Heart left ventricle (tissue), 16 donors: ENCODE measurements at regions not wholly inside any gene's neighbourhood (a gene's known extent, or its start where the extent isn't known, plus 50 kb on each side); places are given as distances from the start of the nearest gene placed in this dataset.

Experiments
- ATAC-seq, 4 donors: fragments of 200-7000 bp; cut with Tn5 transposase; one replicate each; pipeline ENCODE4 v1.9.1; 2020 to 2022; ENCODE audit warnings: moderate library complexity in 4 of 4, mild to moderate bottlenecking in 3 of 4, moderate number of reproducible peaks in 1 of 4
- DNase-seq, 5 donors: peaks; one replicate each; pipeline ENCODE4 v3.0.0-alpha.2; 2020
- H3K27ac ChIP-seq, 12 donors: fragments of 200-600 bp; sonication (generic) in 4 of 12; one replicate each; pipeline versions ENCODE4 v1.5.0 to v1.8.0; 2016 to 2022; ENCODE audit warnings: mild to moderate bottlenecking in 2 of 12
- H3K27me3 ChIP-seq, 9 donors: fragments of 200-600 bp; sonication (generic) in 2 of 9; one replicate each; pipeline versions ENCODE4 v1.5.1 to v1.8.0; 2016 to 2022; ENCODE audit warnings: mild to moderate bottlenecking in 3 of 9
- H3K36me3 ChIP-seq, 9 donors: fragments of 200-600 bp; sonication (generic) in 2 of 9; one replicate each; pipeline versions ENCODE4 v1.5.0 to v1.8.0; 2018 to 2022; ENCODE audit warnings: mild to moderate bottlenecking in 2 of 9
- H3K4me1 ChIP-seq, 12 donors: fragments of 200-600 bp; sonication (generic) in 4 of 12; one replicate each; pipeline versions ENCODE4 v1.5.0 to v1.8.0; 2016 to 2022; ENCODE audit warnings: mild to moderate bottlenecking in 3 of 12
- H3K4me3 ChIP-seq, 12 donors: fragments of 200-600 bp; sonication (generic) in 4 of 12; one replicate each; pipeline versions ENCODE4 v1.5.0 to v1.8.0; 2017 to 2022; ENCODE audit warnings: mild to moderate bottlenecking in 9 of 12, moderate library complexity in 4 of 12
- H3K9me3 ChIP-seq, 12 donors: fragments of 200-600 bp; sonication (generic) in 4 of 12; one replicate each; pipeline versions ENCODE4 v1.5.0 to v1.8.0; 2016 to 2022; ENCODE audit warnings: mild to moderate bottlenecking in 1 of 12
- CTCF ChIP-seq, 12 donors: fragments of 200-600 bp; sonication (generic) in 4 of 12; IDR thresholded peaks; one replicate each; pipeline versions ENCODE4 v1.5.0 to v1.8.0; 2018 to 2022; ENCODE audit warnings: antibody characterized with exemption in 12 of 12, mild to moderate bottlenecking in 5 of 12
- POLR2A ChIP-seq, 2 donors: fragments of 450-650 bp; IDR thresholded peaks; one replicate each; pipeline ENCODE4 v1.6.1; 2017; ENCODE audit warnings: antibody characterized with exemption in 2 of 2, mild to moderate bottlenecking in 2 of 2, moderate library complexity in 2 of 2
- WGBS, 4 donors: extraction: QIAGEN DNeasy Blood & Tissue Kit in 2 of 4; methylation state at CpG; one replicate each; pipeline versions ENCODE4 v1.1.5 to v1.1.7; 2013 to 2018; 5-methylcytosine and 5-hydroxymethylcytosine counted together
- intact Hi-C, 10 donors: fragments of 100-400 bp; cut with DNase I; formaldehyde crosslinking; loops; one replicate each; pipeline versions ENCODE4 v1.11.1 to v1.14.2; 2022
- donor health status: ischemic (EF 13 %, LVEDD 7.1; RV severe dilation, severe dysfunction).
- donor health status: healthy with polysubstance abuse.
- donor health status: DM: no; HTN: yes; CAD: no.
- donor health status: DM: no; HTN: no; CAD: no.
- donor health status: ischemic (EF 25% LVEDD 6.9; RV normal size, moderate dysfunction).
- donor health status: ischemic (EF 25% LVEDD 5.7; RV mildly dilated, moderate dysfunction).
- donor health status: healthy.
- donor health status: DM: yes; HTN: yes; CAD: no.
- donor health status: ischemic (EF 35%, LVEDD 5.7; RV mildly dilated, moderate dysfunction).
- donor health status: nonischemic (EF 11% LVEDD 7.7; RV severe dilation, severe dysfunction).
- donor health status: DM: yes; HTN: yes; CAD: no.
- donor health status: PGD.
- donor health status: ischemic (EF 29% LVEDD 5.4; RV normal size, mild dysfunction).
- donor health status: nonischemic (EF 23%, LVEDD 6.1; RV moderate dilation, normal function).

- TF ChIP-seq POLR2A (IDR thresholded peaks at IDR 0.05) (no peak), CTCF (IDR thresholded peaks at IDR 0.05) (no peak)
- intact Hi-C loops: no loop called here
- ATAC-seq: no peak
- no peaks in the 10 kb centered on the region for H3K9me3 ChIP-seq
- peaks cover 0 to 10% (median 0%) of the 10 kb centered on the region in 9 donors for H3K27me3 ChIP-seq
- H3K36me3 ChIP-seq: no peaks in the 10 kb centered on the region
- WGBS, 4 donors: 47 to 61% (median 60%) methylated on average over 19 to 20 of the region's 20 CpGs
- no peak overlapping the region for H3K27ac ChIP-seq
- peaks cover 0 to 6% (median 0%) of the 10 kb centered on the region in 12 donors for H3K4me1 ChIP-seq
- no peak for DNase-seq
- H3K4me3 ChIP-seq: no peak overlapping the region
Observed at GRCh38 chr20:60485012-60485760, 527.0 kb downstream of the CDH26 start.

- H3K27me3 ChIP-seq: peaks cover 0 to 8% (median 0%) of the 10 kb centered on the region in 9 donors
- ATAC-seq (no peak), DNase-seq (no peak)
- TF ChIP-seq POLR2A (IDR thresholded peaks at IDR 0.05) (no peak), CTCF (IDR thresholded peaks at IDR 0.05) (no peak)
- H3K27ac ChIP-seq: no peak overlapping the region
- H3K9me3 ChIP-seq: no peaks in the 10 kb centered on the region
- no peak overlapping the region for H3K4me3 ChIP-seq
- H3K36me3 ChIP-seq: no peaks in the 10 kb centered on the region
- intact Hi-C loops: no loop called here
- H3K4me1 ChIP-seq: peaks cover 0 to 6% (median 0%) of the 10 kb centered on the region in 12 donors
- WGBS, 4 donors: 48 to 79% (median 63%) methylated on average over 10 of the region's 10 CpGs
Observed at GRCh38 chr20:60486315-60486714, 528.1 kb downstream of the CDH26 start.

GRCh38 chr20:60486937-60487336, 528.7 kb downstream of the CDH26 start:
- ATAC-seq (no peak), DNase-seq (no peak)
- Histone ChIP-seq H3K27me3 (peaks cover 0 to 7% (median 0%) of the 10 kb centered on the region in 9 donors), H3K4me1 (peaks cover 0 to 3% (median 0%) of the 10 kb centered on the region in 12 donors), H3K9me3 (no peaks in the 10 kb centered on the region), H3K4me3 (no peak overlapping the region), H3K36me3 (no peaks in the 10 kb centered on the region), H3K27ac (no peak overlapping the region)
- TF ChIP-seq CTCF (IDR thresholded peaks at IDR 0.05) (no peak), POLR2A (IDR thresholded peaks at IDR 0.05) (no peak)
- 92 to 97% (median 93%) methylated on average over 8 of the region's 8 CpGs for WGBS, 4 donors
- intact Hi-C loops: no loop called here

- H3K9me3 ChIP-seq: no peaks in the 10 kb centered on the region
- DNase-seq (no peak), ATAC-seq (no peak)
- no peaks in the 10 kb centered on the region for H3K4me1 ChIP-seq
- H3K4me3 ChIP-seq: no peak overlapping the region
- TF ChIP-seq POLR2A (IDR thresholded peaks at IDR 0.05): no peak
- no peak for TF ChIP-seq CTCF (IDR thresholded peaks at IDR 0.05)
- no peaks in the 10 kb centered on the region for H3K36me3 ChIP-seq
- H3K27ac ChIP-seq: no peak overlapping the region
- WGBS, 4 donors: 74 to 80% (median 78%) methylated on average over 8 of the region's 8 CpGs
- intact Hi-C loops: no loop called here
- no peaks in the 10 kb centered on the region for H3K27me3 ChIP-seq
Observed at GRCh38 chr20:60490217-60491050, 532.2 kb downstream of the CDH26 start.
